Colonic mucosa (tissue), 4 donors: ENCODE measurements at regions not wholly inside any gene's neighbourhood (a gene's known extent, or its start where the extent isn't known, plus 50 kb on each side); places are given as distances from the start of the nearest gene placed in this dataset.

Experiments
- DNase-seq: peaks from one replicate; pipeline ENCODE4 v3.0.0-alpha.2; 2020
- H3K27ac ChIP-seq: fragments of 200-600 bp; one replicate; pipeline ENCODE4 v1.8.0; 2021
- H3K27me3 ChIP-seq: fragments of 200-600 bp; one replicate; pipeline ENCODE4 v1.8.0; 2021
- H3K36me3 ChIP-seq: fragments of 200-600 bp; one replicate; pipeline ENCODE4 v1.8.0; 2021
- H3K4me1 ChIP-seq: fragments of 200-600 bp; one replicate; pipeline ENCODE4 v1.8.0; 2021; ENCODE audit warnings: mild to moderate bottlenecking
- H3K4me3 ChIP-seq: fragments of 200-600 bp; one replicate; pipeline ENCODE4 v1.8.0; 2021
- H3K9ac ChIP-seq, 2 donors: one replicate each; pipeline ENCODE4 v1.7.0; 2013; ENCODE audit warnings: control low read depth in 2 of 2, low read depth in 2 of 2, low read length in 2 of 2
- H3K9me3 ChIP-seq: fragments of 200-600 bp; one replicate; pipeline ENCODE4 v1.8.0; 2021
- intact Hi-C: fragments of 100-400 bp; cut with DNase I; formaldehyde crosslinking; loops from one replicate; pipeline ENCODE4 v1.14.1; 2022
- TF ChIP-seq, protein P1 (sequence below): fragments of 200-600 bp; IDR thresholded peaks from one replicate; pipeline ENCODE4 v1.8.0; 2022; ENCODE audit warnings: antibody characterized with exemption, mild to moderate bottlenecking
- donor health status: healthy.
- donor health status: DM: no; HTN: no; CAD: no.
- donor health status: DM: no; HTN: no; CAD: no.

DNA sequence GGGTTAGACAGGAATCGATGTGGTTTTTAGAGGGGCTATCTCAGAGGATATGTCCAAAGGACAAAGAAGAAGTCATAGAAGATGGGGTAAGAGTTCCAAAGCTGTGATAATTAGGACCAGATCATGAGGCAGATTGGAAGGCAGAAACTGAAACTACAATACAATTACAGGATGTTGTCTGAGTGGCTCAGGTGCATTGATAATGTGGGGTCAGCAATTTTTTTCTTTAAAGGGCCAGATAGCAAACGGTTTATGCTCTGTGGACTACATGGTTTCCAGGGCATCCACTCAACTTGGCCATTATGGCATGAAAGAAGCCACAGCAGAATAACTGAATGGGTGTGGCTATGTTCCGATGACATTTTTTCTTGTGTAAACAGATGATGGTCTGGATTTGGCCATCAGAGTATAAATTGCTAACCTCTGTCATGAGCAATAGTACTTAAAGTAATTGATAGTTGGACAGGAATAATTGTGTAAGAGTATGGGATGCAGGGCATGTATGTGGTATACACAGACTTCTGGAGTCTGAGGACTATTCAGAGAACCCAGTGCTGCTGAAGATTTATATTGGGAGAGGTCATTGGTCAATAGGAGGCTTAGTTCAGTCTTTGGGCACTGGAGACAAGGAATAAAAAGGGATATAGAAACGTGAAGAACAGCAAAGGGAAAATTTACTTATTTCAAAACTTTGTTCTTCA lies 198.4 kb upstream of the ADGRL4 start:
- intact Hi-C loops: no loop called here
- TF ChIP-seq, protein P1, sequence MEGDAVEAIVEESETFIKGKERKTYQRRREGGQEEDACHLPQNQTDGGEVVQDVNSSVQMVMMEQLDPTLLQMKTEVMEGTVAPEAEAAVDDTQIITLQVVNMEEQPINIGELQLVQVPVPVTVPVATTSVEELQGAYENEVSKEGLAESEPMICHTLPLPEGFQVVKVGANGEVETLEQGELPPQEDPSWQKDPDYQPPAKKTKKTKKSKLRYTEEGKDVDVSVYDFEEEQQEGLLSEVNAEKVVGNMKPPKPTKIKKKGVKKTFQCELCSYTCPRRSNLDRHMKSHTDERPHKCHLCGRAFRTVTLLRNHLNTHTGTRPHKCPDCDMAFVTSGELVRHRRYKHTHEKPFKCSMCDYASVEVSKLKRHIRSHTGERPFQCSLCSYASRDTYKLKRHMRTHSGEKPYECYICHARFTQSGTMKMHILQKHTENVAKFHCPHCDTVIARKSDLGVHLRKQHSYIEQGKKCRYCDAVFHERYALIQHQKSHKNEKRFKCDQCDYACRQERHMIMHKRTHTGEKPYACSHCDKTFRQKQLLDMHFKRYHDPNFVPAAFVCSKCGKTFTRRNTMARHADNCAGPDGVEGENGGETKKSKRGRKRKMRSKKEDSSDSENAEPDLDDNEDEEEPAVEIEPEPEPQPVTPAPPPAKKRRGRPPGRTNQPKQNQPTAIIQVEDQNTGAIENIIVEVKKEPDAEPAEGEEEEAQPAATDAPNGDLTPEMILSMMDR: no peak
- DNase-seq: no peak
- Histone ChIP-seq H3K4me1 (no peaks in the 10 kb centered on the region), H3K4me3 (no peak overlapping the region), H3K27ac (no peak overlapping the region), H3K36me3 (no peaks in the 10 kb centered on the region), H3K27me3 (no peaks in the 10 kb centered on the region), H3K9ac (no peak overlapping the region), H3K9me3 (no peaks in the 10 kb centered on the region)

DNA sequence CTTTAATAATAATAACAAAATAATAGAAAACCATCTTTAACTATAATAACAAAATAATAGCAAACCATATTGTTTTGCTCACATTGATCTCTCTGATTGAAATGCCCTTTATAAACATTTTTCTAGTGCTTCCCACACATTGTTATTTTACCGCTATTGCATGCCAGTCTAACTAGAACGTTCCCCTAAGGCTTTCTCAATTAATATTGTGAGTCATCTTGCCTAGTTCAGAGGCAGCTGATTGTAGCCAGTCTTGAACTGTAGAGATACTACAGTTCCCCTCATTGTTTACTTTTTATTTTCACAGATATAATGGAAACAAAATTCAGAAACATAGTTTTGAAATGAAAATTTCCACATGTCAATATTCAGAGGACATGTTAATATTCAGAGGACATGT lies 192.3 kb upstream of the ADGRL4 start:
- H3K4me3 ChIP-seq: no peak overlapping the region
- H3K27me3 ChIP-seq: no peaks in the 10 kb centered on the region
- intact Hi-C loops: no loop called here
- no peaks in the 10 kb centered on the region for H3K4me1 ChIP-seq
- DNase-seq: no peak
- no peak overlapping the region for H3K27ac ChIP-seq
- TF ChIP-seq, protein P1: no peak
- no peaks in the 10 kb centered on the region for H3K36me3 ChIP-seq
- H3K9me3 ChIP-seq: no peaks in the 10 kb centered on the region
- H3K9ac ChIP-seq: no peak overlapping the region

DNA sequence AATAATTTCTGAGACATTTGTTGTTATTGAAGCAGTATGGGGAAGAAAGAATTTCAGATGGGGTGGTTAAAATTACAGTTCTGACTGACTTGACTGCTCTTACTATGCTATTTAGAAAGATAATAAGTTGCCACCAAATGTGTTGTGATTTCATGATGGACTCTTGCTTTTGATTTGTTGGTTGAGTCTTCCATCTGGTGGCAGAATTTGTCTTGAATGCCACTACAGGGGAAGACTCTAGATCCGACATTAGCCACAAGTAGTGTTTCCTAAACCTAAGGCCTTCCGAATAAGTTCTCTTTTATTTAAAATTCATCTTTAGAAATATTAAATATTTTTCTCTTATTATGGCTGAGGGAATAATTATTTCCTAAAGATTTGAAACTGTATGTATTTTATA lies 190.9 kb upstream of the ADGRL4 start:
- H3K27me3 ChIP-seq: no peaks in the 10 kb centered on the region
- H3K9ac ChIP-seq: no peak overlapping the region
- H3K36me3 ChIP-seq: no peaks in the 10 kb centered on the region
- no peak overlapping the region for H3K27ac ChIP-seq
- no peak for DNase-seq
- H3K9me3 ChIP-seq: no peaks in the 10 kb centered on the region
- intact Hi-C loops: no loop called here
- TF ChIP-seq, protein P1: no peak
- H3K4me1 ChIP-seq: no peaks in the 10 kb centered on the region
- H3K4me3 ChIP-seq: no peak overlapping the region

DNA sequence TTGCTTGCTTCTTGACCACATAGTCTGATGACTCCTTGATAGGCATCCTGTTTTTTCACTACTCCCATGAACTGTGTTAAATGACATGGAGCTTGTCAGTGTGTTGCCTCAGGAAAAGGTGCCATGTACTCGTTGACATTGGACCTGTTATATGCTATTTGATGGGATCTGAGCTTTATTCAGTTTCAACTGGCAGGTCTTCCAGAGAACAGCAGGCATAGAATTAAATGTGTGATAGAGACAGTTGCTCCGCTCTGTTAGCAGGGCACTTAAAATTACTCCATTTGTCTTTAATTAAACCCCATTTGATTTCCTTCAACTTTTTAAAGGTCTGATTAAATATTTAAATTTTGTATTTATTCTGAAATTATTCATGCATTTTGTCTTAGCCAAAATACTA lies 189.7 kb upstream of the ADGRL4 start:
- Histone ChIP-seq H3K9me3 (no peaks in the 10 kb centered on the region), H3K4me1 (no peaks in the 10 kb centered on the region), H3K36me3 (no peaks in the 10 kb centered on the region), H3K27me3 (no peaks in the 10 kb centered on the region), H3K4me3 (no peak overlapping the region), H3K27ac (no peak overlapping the region), H3K9ac (no peak overlapping the region)
- TF ChIP-seq, protein P1: no peak
- no peak for DNase-seq
- intact Hi-C loops: no loop called here

DNA sequence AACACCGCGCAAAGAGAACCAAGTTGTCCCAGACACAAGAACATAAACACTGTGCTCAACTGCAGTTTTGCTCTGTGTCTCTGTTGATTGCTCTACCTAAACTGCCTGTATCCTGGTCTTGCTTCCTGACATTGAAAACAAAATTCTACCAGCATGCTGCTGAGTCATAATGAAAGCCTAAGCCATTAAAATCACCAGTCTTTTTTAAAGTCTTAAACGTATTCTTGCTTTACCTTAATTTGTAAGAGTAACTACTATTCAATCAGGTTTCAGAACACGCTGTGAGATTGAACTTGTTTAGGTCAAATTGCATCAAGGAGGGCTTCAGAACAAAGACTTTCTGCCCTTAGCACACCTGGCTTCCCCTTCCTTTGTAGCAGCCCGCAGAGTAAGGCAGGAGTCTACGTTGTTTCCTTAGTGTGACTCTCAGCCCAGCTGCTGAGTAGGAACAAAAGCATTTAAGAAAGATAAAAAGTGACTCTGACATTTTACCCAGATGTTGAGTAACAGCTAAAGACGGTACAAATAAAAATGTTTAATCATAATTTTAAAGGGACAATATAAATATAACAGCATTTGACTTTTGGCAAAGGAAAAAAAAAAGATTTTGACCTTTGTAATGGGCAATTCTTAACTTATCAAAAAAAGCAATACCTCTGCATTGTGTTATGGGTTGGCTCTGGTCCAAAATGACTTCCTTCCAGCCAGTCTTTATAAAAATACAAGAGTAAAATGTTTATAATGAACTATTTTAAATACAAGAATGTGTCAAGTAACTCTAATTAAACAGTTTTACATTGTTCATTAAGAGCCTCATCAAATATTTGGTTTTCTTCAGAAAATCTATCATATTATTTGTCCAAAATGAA lies 186.9 kb upstream of the ADGRL4 start:
- Histone ChIP-seq H3K36me3 (no peaks in the 10 kb centered on the region), H3K9ac (no peak overlapping the region), H3K27ac (no peak overlapping the region), H3K27me3 (no peaks in the 10 kb centered on the region), H3K4me3 (no peak overlapping the region), H3K4me1 (no peaks in the 10 kb centered on the region), H3K9me3 (no peaks in the 10 kb centered on the region)
- no peak for DNase-seq
- TF ChIP-seq, protein P1: no peak
- intact Hi-C loops: no loop called here
